Activated naive CD8-positive, alpha-beta T cell treated with anti-CD3 and anti-CD28 coated beads for 36 hours (primary cell): ENCODE measurements at regions not wholly inside any gene's neighbourhood (a gene's known extent, or its start where the extent isn't known, plus 50 kb on each side); places are given as distances from the start of the nearest gene placed in this dataset.
"Not testable (repeated sequence)": the region's sequence is repeated elsewhere in the genome, so short reads cannot be mapped to it uniquely, and the experiment has no call there.

Source experiments
- DNase-seq: peaks from one replicate; pipeline ENCODE4 v3.0.0; 2021
- H3K27ac Mint-ChIP-seq: one replicate; pipeline ENCODE4 v1.8.0; 2022; ENCODE audit warnings: mild to moderate bottlenecking, moderate library complexity, mixed read lengths
- H3K27me3 Mint-ChIP-seq: one replicate; pipeline ENCODE4 v1.8.0; 2022; ENCODE audit warnings: mild to moderate bottlenecking, mixed read lengths
- H3K36me3 Mint-ChIP-seq: one replicate; pipeline ENCODE4 v1.8.0; 2021; ENCODE audit warnings: mild to moderate bottlenecking, mixed read lengths
- H3K4me1 Mint-ChIP-seq: one replicate; pipeline ENCODE4 v1.8.0; 2021; ENCODE audit warnings: mixed read lengths
- H3K4me3 Mint-ChIP-seq: one replicate; pipeline ENCODE4 v1.8.0; 2022; ENCODE audit warnings: mild to moderate bottlenecking, moderate library complexity, mixed read lengths
- H3K9me3 Mint-ChIP-seq: one replicate; pipeline ENCODE4 v1.8.0; 2022; ENCODE audit warnings: mixed read lengths

- Mint-ChIP-seq H3K9me3 (peaks cover 1% of the 10 kb centered on the region), H3K27me3 (no peaks in the 10 kb centered on the region), H3K4me1 (no peaks in the 10 kb centered on the region), H3K27ac (no peak overlapping the region), H3K4me3 (no peak overlapping the region), H3K36me3 (no peaks in the 10 kb centered on the region)
- no peak for DNase-seq
Measured at GRCh38 chr7:52340067-52340466, 695.4 kb upstream of the POM121L12 start.

- not testable (repeated sequence) for H3K4me3 Mint-ChIP-seq, H3K4me1 Mint-ChIP-seq
Measured at GRCh38 chr7:52328328-52328727, 707.1 kb upstream of the POM121L12 start.

GRCh38 chr7:52325237-52325636, 710.2 kb upstream of the POM121L12 start:
- H3K9me3 Mint-ChIP-seq: peaks cover 12% of the 10 kb centered on the region
- H3K4me1 Mint-ChIP-seq: no peaks in the 10 kb centered on the region
- no peaks in the 10 kb centered on the region for H3K27me3 Mint-ChIP-seq
- no peak for DNase-seq
- H3K4me3 Mint-ChIP-seq: no peak overlapping the region
- no peak overlapping the region for H3K27ac Mint-ChIP-seq
- no peaks in the 10 kb centered on the region for H3K36me3 Mint-ChIP-seq

More at GRCh38 chr7:52328328-52328727, 707.1 kb upstream of the POM121L12 start:
- not testable (repeated sequence) for H3K36me3 Mint-ChIP-seq, DNase-seq, H3K27ac Mint-ChIP-seq, H3K27me3 Mint-ChIP-seq
- H3K9me3 Mint-ChIP-seq: peaks cover 12% of the 10 kb centered on the region

GRCh38 chr7:52323202-52323746, 712.2 kb upstream of the POM121L12 start:
- peaks cover 9% of the 10 kb centered on the region for H3K9me3 Mint-ChIP-seq
- no peaks in the 10 kb centered on the region for H3K36me3 Mint-ChIP-seq
- no peaks in the 10 kb centered on the region for H3K4me1 Mint-ChIP-seq
- no peak overlapping the region for H3K4me3 Mint-ChIP-seq
- no peak overlapping the region for H3K27ac Mint-ChIP-seq
- no peak for DNase-seq
- H3K27me3 Mint-ChIP-seq: no peaks in the 10 kb centered on the region

- Mint-ChIP-seq H3K36me3 (no peaks in the 10 kb centered on the region), H3K27ac (no peak overlapping the region), H3K9me3 (peaks cover 11% of the 10 kb centered on the region), H3K4me1 (no peaks in the 10 kb centered on the region), H3K4me3 (no peak overlapping the region), H3K27me3 (no peaks in the 10 kb centered on the region)
- DNase-seq: no peak
Measured at GRCh38 chr7:52320610-52321009, 714.8 kb upstream of the POM121L12 start.

GRCh38 chr7:52317921-52318320, 717.5 kb upstream of the POM121L12 start:
- Mint-ChIP-seq H3K36me3 (no peaks in the 10 kb centered on the region), H3K9me3 (peaks cover 6% of the 10 kb centered on the region), H3K27me3 (no peaks in the 10 kb centered on the region), H3K4me1 (no peaks in the 10 kb centered on the region), H3K27ac (no peak overlapping the region), H3K4me3 (no peak overlapping the region)
- DNase-seq: no peak

- Mint-ChIP-seq H3K4me3 (no peak overlapping the region), H3K27ac (no peak overlapping the region), H3K36me3 (no peaks in the 10 kb centered on the region), H3K4me1 (no peaks in the 10 kb centered on the region), H3K9me3 (peaks cover 7% of the 10 kb centered on the region), H3K27me3 (no peaks in the 10 kb centered on the region)
- DNase-seq: no peak
Measured at GRCh38 chr7:52311886-52312285, 723.5 kb upstream of the POM121L12 start.

- Mint-ChIP-seq H3K4me1 (no peaks in the 10 kb centered on the region), H3K36me3 (no peaks in the 10 kb centered on the region), H3K27me3 (no peaks in the 10 kb centered on the region), H3K27ac (no peak overlapping the region), H3K9me3 (peaks cover 6% of the 10 kb centered on the region), H3K4me3 (no peak overlapping the region)
- no peak for DNase-seq
Measured at GRCh38 chr7:52309631-52310030, 725.8 kb upstream of the POM121L12 start.

- Mint-ChIP-seq H3K4me3 (no peak overlapping the region), H3K4me1 (no peaks in the 10 kb centered on the region)
Measured at GRCh38 chr7:52302765-52303520, 732.5 kb upstream of the POM121L12 start.

GRCh38 chr7:52297128-52297527, 738.3 kb upstream of the POM121L12 start:
- no peak overlapping the region for H3K4me3 Mint-ChIP-seq
- H3K36me3 Mint-ChIP-seq: no peaks in the 10 kb centered on the region
- no peaks in the 10 kb centered on the region for H3K4me1 Mint-ChIP-seq
- DNase-seq: no peak
- no peak overlapping the region for H3K27ac Mint-ChIP-seq
- H3K27me3 Mint-ChIP-seq: no peaks in the 10 kb centered on the region
- H3K9me3 Mint-ChIP-seq: peaks cover 8% of the 10 kb centered on the region

More at GRCh38 chr7:52302765-52303520, 732.5 kb upstream of the POM121L12 start:
- no peak for DNase-seq
- Mint-ChIP-seq H3K27me3 (no peaks in the 10 kb centered on the region), H3K27ac (no peak overlapping the region), H3K9me3 (peaks cover 2% of the 10 kb centered on the region), H3K36me3 (no peaks in the 10 kb centered on the region)

- no peak for DNase-seq
- Mint-ChIP-seq H3K9me3 (peaks cover 6% of the 10 kb centered on the region), H3K4me1 (no peaks in the 10 kb centered on the region), H3K4me3 (no peak overlapping the region), H3K27me3 (no peaks in the 10 kb centered on the region), H3K36me3 (no peaks in the 10 kb centered on the region), H3K27ac (no peak overlapping the region)
Measured at GRCh38 chr7:52294942-52295341, 740.5 kb upstream of the POM121L12 start.

GRCh38 chr7:52289247-52289646, 746.2 kb upstream of the POM121L12 start:
- Mint-ChIP-seq H3K4me3 (no peak overlapping the region), H3K4me1 (no peaks in the 10 kb centered on the region), H3K36me3 (no peaks in the 10 kb centered on the region), H3K27ac (no peak overlapping the region), H3K9me3 (no peaks in the 10 kb centered on the region), H3K27me3 (no peaks in the 10 kb centered on the region)
- DNase-seq: no peak

- Mint-ChIP-seq H3K27ac (no peak overlapping the region), H3K9me3 (peaks cover 1% of the 10 kb centered on the region), H3K36me3 (no peaks in the 10 kb centered on the region), H3K4me1 (no peaks in the 10 kb centered on the region), H3K4me3 (no peak overlapping the region), H3K27me3 (no peaks in the 10 kb centered on the region)
- DNase-seq: no peak
Measured at GRCh38 chr7:52287698-52288097, 747.7 kb upstream of the POM121L12 start.

- Mint-ChIP-seq H3K4me3 (no peak overlapping the region), H3K27ac (no peak overlapping the region), H3K4me1 (no peaks in the 10 kb centered on the region), H3K36me3 (no peaks in the 10 kb centered on the region), H3K27me3 (no peaks in the 10 kb centered on the region), H3K9me3 (peaks cover 6% of the 10 kb centered on the region)
- DNase-seq: no peak
Measured at GRCh38 chr7:52285689-52286088, 749.7 kb upstream of the POM121L12 start.

- peaks cover 8% of the 10 kb centered on the region for H3K9me3 Mint-ChIP-seq
- H3K27ac Mint-ChIP-seq: no peak overlapping the region
- no peak for DNase-seq
- no peaks in the 10 kb centered on the region for H3K4me1 Mint-ChIP-seq
- no peaks in the 10 kb centered on the region for H3K36me3 Mint-ChIP-seq
- H3K4me3 Mint-ChIP-seq: no peak overlapping the region
- H3K27me3 Mint-ChIP-seq: no peaks in the 10 kb centered on the region
Measured at GRCh38 chr7:52283335-52283734, 752.1 kb upstream of the POM121L12 start.
